GM20431 (cell line): ENCODE measurements at regions not wholly inside any gene's neighbourhood (a gene's known extent, or its start where the extent isn't known, plus 50 kb on each side); places are given as distances from the start of the nearest gene placed in this dataset.

Experiments used
- in situ Hi-C: fragments of 300-500 bp; cut with MseI, MboI; formaldehyde crosslinking; loops from one replicate; pipeline ENCODE4 v1.15.0; 2020; ENCODE audit warnings: low sequenced_read_pairs; ENCODE audit not compliant: unreplicated experiment

DNA sequence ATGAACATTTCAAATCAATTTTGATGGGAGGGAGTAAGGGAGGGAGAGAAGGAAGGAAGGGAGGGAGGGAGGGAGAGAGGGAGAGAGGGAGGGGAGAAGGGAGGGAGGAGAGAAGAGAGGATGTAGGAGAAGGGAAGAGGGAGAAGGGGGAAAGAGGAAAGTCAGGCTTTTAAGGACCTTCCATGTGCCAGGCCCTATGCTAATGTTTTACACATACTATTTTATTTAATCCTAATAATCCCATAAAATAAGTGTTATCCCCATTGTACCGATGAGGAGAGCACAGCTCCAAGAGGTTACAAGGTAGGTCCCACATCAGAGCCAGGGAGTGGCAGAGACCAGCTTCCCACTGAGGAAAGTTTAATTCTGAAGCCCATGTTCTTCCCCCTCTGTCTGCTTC, 341.9 kb downstream of the RAB28 start:
- in situ Hi-C loops, result no loop called here

DNA sequence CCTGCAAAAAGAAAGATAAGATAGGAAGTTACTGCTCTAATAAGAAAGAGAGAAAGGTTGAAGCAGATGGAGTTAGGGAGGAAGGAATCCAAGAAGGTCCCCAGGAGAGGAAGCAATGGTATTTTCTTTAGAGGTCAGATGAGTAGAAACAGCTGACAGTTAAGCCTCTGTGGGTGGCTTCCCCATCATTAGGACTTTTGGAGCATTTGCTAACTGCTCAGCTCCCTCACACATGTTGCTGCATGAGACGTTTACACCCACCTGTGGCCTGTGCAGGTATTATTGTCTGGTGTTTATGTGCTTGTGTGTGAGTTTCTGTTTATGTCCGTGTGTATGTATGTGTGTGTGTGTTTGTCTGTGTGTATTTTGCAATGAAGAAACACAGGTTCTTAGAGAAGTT, 346.8 kb downstream of the RAB28 start:
- in situ Hi-C loops, result no loop called here

DNA sequence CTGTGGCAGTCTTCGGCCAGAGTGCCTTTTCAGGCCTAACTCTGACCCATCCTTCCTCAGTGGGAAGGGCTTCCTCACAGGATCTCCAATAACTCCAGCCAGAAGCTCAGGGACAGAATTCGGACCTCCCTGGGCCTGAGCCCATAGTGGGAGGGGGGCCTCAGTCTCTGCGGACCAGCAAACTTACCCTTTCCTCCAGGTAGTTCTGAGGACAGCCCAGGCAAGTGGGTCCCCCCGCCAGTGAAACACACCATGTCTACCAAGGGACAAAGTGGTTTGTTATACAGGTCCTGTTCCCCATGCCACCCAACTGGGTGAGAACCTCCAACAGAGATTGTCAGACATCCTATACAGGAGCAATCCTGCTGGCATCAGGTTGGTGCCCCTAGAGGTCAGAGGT, 350.4 kb downstream of the RAB28 start:
- in situ Hi-C loops, result no loop called here

DNA sequence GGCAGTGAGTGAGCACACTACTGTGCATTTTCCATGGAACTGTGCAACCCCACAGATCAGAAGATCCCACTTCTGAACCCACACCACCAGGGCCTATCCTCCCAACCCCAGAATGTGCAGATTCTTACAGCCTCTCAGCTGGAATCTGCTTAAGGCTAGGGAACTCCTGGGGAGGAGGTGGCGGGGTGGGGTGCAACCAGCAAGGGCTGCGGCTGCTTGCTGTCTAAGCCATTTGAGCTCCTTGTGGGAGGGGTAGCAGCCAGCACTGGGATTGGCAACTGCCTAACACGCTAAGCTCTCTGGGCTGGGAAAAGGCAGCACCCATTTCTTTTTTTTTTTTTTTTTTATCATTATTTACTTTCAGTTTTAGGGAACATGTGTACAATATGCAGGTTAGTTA, 353.3 kb downstream of the RAB28 start:
- in situ Hi-C loops, result no loop called here

DNA sequence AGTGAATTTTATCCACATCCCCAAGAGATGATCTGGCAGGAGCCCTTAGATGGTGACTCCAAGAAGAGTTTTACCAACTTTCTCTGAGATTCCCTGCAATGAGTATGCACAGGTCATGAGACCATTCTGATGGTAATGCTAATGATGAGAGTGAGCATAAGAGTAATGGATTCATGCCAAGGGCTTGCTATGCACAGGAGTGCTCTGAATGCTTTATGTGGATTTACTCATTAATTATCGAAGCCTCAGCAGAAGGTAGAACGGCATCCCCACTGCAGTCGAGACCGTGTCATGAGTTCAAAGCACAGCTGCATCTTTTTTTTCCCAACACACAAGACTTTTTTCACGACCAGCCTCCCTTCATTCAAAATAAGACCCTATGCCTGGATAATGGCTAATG, 355.0 kb downstream of the RAB28 start:
- in situ Hi-C loops, result no loop called here

DNA sequence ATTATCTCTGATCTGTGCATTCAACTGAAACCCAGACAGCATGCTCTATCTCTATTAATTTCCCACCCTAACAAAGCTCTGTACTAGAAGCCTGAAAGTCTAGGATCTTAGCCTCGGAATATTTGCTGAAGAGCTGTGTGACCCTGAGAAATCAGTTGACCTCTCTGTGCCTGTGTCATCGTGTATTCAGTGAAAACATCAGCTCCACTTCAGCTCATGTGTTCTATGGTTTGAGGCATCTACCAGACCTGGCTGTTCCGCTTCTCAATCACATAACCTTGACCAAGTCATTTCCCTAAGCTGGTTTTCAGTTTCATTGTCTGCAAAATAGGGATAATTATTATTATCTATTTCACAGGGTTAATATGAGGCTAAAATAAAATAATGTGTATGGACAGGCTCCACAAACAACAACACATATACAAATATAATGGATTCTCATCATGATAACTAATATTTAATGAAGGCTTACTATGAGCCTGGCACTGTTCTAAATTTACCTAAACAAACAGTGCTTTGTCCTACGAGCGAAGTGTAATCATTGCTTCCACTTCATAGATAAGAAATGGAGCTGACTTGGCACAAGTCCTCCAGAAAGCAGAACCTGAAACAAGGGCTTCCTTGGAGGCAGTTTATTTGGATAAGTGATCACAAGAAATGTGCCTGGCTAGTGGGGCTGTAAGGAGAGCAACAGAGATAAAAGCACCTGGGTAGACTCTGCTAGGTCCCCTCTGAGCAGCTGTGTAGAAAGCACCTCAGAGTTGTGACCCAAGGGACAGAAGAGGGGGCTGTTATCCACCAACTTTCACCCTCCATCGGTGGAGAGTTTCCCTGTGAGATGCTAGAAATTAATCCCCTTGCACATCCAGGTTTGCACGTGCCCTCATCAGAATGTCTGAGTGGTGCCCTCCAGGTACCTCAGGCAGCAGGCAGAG, 356.9 kb downstream of the RAB28 start:
- in situ Hi-C loops, result no loop called here

DNA sequence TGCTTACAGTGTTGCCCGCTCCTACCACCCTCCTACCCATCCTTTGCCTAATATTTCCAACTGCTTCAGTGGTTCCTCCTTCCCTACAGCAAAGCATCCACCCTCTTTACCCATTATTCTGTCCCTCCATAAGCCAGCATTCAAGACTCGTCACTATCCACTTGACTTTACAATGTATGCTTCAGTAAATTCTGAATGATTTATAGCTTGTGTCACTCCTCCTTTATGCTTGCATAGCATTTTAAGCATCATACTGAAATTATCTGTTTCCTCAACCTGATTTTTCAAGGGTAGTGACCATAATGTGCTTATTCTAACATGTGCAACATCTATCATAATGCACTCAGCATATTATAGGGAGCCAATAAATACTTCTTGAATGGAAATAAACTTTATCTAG, 365.5 kb downstream of the RAB28 start:
- in situ Hi-C loops, result no loop called here

DNA sequence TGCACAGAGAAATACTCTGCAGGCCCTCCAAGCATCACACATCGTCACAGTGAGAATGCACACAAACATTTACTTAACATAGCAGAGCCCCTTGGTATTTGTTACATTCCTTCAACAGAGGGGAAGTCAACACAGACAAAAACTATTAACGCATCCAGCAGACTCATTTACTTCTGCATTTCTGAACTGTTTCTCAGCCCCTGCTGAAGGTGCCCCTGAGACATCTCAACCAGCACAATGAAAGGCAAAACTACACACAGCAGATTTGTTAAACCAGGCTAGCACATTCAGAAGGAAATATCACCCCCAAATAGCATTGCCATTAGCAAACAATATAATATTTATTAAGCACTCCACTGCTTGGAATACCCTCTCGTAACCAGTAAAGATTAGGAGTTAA, 367.0 kb downstream of the RAB28 start:
- in situ Hi-C loops, result no loop called here

DNA sequence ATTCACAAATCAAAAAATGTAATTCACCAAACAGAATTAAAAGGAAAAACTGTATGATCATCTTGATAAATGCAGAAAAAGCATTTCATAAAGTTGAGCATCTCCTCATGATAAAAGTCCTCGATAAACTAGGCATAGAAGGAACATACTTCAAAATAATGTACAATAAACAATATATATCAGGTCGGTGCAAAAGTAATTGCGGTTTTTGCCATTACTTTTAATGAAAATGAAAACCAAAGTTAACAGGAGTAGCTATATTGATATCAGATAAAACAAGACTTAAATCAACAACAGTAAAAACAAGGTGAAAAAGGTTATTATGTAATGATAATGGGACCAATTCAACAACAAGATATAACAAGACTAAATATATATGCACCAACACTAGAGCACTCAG, 372.1 kb downstream of the RAB28 start:
- in situ Hi-C loops, result no loop called here

DNA sequence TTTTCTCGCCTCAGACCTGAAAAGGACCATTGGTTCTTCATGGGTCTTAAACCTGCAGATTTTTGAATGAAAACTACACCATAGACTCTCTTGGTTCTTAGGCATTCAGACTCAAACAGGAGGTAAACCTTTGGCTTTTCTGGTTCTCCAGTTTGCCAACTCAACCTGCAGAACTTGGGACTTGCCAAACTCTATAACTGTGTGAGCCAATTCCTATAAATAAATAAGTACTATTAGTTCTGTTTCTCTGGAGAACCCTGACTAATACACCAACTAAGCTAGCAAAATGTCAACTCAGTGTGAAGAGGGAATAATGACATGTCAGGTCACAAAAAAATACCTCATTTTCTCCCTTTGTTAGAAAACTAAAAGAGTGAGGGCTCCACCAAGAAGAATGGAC, 374.6 kb downstream of the RAB28 start:
- in situ Hi-C loops, result no loop called here

DNA sequence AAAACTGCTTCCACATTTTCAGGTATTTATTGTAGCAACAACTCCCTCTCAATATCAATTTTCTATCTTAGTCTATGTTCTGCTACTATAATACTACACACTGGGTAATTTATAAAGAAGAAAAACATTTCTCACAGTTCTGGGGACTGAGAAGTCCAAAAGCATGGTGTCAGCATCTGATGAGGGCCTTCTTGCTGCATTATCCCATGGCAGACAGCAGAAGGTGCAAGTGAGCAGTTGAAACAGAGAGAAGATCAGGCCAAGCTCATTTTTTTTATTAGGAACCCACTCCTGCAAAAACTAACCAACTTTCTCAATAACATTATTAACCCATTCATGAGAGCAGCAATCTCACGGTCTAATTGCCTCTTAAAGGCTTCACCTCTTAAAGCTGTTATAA, 376.0 kb downstream of the RAB28 start:
- in situ Hi-C loops, result no loop called here

DNA sequence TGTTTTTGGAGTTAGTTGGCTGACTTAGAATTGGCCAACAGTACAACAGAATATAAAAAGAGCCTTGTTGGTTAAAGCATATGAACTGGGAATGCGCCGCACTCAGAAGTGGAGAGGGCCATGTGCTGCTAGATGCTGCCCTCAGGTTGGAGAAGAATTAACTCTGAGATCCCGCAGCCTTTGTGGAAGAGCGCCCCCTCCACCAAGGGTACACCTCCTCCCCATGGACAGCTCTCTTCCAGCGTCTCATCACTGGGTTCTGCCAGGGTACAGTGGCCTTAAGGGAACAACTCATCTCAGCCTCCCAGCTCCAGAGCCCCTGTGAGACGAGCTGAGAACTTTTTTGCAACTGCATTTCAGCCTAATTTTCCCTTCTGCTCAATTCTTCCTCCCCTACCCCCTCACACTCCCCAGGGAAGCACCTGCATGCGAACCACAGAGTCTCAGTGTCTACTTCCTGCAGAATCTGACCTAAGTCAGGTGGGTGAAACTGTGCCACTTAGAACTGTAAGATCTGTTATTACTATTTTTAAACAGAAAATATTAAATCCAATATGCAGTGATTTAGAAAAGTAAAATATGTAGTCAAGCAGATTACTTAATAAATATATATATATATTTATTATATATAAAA, 380.6 kb downstream of the RAB28 start:
- in situ Hi-C loops, result no loop called here

DNA sequence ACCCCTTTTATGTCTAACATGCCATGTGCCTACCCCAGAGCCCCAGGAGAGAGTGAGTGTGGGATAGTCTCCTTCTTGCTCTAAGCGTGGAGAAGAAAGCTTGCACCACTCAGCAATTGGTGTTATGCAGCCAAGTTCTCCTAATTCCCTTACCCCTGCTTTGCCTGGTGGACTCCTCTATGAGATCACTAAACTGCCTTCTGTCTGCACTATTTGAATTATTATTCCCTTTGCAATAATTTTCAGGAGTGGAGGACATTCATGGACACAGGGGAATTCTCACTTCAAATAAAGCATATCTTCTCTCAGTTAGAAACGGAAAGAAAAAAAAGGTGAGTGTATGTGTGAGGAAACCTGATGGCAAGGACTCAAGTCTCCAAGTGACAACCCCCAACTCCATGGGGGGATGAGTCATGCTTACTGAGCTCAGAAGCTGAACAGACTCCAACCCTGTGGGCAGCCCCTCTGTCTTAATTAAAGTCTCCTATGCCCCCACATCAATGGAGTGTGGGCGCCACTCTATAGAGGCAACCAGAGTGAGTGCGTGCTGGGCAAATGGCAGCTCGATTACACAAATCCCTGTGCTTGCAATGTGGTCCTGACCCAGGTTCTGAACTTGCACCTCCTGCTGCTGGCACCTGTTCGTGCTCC, 381.9 kb downstream of the RAB28 start:
- in situ Hi-C loops, result no loop called here

DNA sequence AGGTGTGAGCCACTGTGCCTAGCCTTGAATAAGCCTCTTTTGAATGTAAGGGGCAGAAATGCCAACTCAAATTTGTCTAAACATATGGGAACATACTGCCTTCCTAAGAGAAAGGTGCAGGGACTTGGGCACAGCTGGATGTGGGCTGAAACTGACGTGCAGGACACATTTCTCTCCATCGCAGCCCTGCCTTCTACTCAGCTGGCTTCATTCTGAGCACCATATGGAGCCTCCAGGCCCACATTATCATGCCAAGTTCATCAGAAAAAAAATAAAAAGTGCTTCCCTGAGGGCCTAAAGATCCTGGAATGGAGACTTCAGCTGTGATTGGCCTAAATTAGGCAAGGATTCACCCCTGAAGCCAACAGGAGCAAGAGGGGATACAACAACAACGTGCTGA, 386.2 kb downstream of the RAB28 start:
- in situ Hi-C loops, result no loop called here

DNA sequence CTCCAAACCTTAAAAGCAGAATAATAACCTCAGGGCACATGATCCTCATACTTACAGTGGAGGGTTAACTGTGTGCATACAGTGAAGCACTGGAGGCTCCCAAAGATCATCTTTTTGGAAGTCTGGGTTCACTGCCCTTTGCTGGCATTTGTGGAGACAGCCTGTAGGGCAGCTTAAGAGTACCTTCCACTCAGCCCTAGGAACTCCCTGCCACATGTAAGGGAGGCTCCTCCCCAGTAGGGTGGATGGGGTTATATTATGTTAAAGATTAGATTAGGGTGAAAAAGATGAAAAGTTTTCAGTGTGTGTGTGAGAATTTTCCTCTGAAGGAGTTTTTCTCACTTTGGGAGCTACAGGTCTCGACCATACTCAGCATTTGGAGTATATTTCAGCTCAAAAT, 388.4 kb downstream of the RAB28 start:
- in situ Hi-C loops, result no loop called here

DNA sequence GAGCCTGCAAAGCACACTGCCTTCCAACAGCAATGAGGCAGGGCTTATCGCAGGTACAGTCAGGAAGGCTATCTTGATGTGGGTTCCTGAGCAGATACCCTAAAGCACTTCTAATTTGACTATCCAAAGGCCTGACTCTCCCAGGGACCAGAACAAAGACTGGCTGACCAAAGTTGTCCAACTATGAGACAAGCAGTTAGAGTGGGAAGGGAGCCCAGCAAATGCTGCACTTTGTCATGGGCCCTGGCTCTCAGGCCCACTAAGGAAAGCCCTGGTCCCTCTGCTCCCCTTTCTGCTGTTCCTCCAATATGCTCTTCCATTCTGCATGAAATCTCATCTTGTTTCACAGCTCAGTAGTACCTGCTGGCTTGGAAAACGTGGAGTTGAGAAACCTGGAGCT, 391.0 kb downstream of the RAB28 start:
- in situ Hi-C loops, result no loop called here

DNA sequence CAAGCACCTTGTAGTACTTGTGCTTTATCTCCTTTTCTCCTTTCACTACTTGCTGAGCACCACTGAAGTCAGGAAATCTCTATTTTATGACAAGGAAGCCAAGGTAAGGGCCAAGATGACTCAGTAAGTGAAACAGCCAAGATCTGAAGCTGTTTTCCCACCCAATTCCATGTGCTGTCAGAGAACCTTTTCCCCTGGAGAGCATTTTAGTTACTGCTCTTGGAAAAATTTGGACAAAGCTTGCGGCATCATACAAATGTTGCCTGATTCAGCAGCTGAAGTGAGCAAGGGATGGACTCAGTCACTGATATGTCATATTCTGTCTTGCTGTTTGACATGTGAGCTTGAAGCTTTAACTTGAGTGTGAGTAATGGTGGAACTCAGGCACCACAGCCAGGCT, 391.4 kb downstream of the RAB28 start:
- in situ Hi-C loops, result no loop called here

DNA sequence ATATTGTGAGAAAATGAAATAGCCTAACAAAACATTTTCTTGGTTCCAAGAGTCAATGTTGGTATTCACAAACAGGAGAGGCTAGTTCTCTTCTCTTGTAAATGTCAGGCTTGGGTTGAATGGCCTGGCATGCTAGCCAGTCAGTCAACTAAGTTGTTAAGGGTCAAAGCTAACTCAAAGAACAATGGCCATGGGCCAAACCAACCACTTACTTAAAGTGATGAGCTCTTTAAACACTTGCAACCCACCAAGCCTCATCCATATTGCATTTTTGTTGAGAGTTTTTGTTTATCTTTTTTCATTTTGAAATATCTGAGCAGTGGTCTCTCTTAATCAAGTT, 394.5 kb downstream of the RAB28 start:
- in situ Hi-C loops, result no loop called here

DNA sequence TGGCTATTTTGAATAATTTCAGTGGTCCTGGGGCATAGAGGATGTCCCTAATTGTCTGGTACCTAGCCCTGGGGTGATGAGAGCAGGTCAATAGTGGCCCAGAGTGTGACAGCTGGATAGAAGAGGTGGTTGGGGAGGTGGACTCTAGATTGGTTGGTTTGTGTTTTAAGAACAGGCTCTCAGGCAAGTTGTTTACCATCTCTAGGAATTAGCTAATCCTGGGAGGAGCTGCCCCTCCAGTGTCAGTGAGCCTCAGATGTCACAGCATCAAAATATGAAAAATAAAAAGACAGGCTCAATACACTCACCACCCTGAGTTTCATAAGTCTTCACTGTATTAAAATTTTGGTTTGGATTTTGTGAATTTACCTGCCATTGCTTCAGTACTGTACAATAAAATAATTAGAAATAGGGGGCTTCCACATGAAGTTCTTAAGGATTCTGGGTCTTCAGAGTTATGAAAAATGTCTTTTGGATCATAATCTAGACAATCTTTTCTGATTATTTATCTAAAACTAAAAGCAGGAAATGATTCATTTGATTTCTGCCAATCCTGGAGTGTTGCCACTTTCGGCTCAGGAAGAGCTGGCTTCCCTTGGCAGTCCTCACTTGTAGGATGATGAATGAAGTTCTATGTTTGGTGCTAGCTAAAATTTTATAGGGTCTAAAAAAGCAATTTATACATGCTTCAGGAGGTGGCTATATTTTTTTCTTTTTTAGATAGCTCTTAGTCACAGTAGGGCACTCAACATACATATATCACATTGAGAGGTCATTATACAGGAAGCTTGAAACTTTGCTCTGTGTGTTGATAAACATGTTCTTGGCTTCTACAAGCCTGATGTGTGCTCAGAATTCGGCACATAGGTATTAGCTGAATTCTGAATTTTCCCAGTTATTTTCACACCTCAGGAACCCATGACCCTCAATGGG, 395.1 kb downstream of the RAB28 start:
- in situ Hi-C loops, result no loop called here

DNA sequence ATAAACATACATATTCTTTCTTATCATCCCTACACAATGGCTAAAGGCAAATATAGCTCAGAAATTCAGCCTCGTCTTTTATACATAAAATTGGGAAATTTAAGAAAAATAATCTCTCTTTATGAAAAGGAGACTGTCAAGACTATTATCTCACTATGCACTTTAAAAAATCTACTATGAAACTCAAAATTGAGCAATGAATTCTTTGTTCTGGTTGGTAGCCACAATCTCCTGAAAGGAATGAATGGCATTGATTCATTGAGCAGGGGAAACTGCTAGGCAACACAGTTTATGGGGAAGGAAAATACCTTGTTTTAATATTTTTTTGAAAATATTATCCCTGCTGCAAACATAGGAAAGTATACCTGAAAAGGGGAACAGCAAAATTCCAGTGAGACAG, 397.1 kb downstream of the RAB28 start:
- in situ Hi-C loops, result no loop called here
